Large intestine (tissue), 3 donors: ENCODE measurements at regions not wholly inside any gene's neighbourhood (a gene's known extent, or its start where the extent isn't known, plus 50 kb on each side); places are given as distances from the start of the nearest gene placed in this dataset.
"Not testable (repeated sequence)": the region's sequence is repeated elsewhere in the genome, so short reads cannot be mapped to it uniquely, and the experiment has no call there.

Experiments used
- DNase-seq, 2 donors: peaks; one replicate each; pipeline versions ENCODE4 v3.0.0 to v3.0.0-alpha.2; 2013
- H3K27ac ChIP-seq: one replicate; pipeline ENCODE4 v1.5.1; 2013; ENCODE audit warnings: low read length
- H3K27me3 ChIP-seq: 2 replicates; pipeline ENCODE4 v1.6.1; 2013; ENCODE audit warnings: low read length; ENCODE audit not compliant: control insufficient read depth, insufficient read depth
- H3K36me3 ChIP-seq: 2 replicates; pipeline ENCODE4 v1.6.1; 2013; ENCODE audit warnings: low read length; ENCODE audit not compliant: control insufficient read depth, insufficient read depth
- H3K4me1 ChIP-seq: one replicate; pipeline ENCODE4 v1.6.1; 2013; ENCODE audit warnings: low read length; ENCODE audit not compliant: control insufficient read depth, insufficient read depth
- H3K4me3 ChIP-seq: one replicate; pipeline ENCODE4 v1.5.1; 2013; ENCODE audit warnings: low read length
- H3K9me3 ChIP-seq: one replicate; pipeline ENCODE4 v1.6.1; 2013; ENCODE audit warnings: mild to moderate bottlenecking, low read depth, low read length, moderate library complexity; ENCODE audit not compliant: control insufficient read depth
- WGBS: methylation state at CpG from one replicate; pipeline ENCODE4 v1.1.5; 2013; ENCODE audit warnings: low lambda C conversion rate; ENCODE audit not compliant: insufficient coverage; 5-methylcytosine and 5-hydroxymethylcytosine counted together

DNA sequence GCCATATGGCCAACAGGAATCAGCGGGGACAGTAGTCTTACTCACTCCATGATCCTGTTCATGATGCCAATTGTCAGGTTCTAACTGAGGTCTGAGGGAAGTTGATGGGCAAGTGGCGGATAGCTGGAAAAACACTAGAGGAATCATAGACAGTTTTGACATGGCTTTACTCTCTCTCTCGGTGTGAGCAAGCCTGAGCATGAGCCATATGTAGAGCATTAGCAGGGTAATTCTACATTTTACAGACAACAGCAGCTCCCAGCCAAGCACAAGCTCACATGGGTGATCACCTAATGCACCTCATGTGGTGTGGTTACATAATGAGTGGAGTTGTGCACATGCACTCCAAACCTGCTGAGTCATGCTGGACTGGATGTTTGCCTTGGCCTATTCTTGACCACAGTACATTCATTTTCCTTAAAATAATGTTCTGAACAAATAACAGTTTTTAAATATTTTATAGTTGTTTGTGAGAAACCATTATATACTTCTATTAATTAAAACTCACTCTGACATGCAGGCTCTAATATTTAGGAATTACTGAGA is 429.2 kb downstream of the GPAT3 start:
- no CpG with 5 or more reads among the region's 3 CpGs for WGBS

DNA sequence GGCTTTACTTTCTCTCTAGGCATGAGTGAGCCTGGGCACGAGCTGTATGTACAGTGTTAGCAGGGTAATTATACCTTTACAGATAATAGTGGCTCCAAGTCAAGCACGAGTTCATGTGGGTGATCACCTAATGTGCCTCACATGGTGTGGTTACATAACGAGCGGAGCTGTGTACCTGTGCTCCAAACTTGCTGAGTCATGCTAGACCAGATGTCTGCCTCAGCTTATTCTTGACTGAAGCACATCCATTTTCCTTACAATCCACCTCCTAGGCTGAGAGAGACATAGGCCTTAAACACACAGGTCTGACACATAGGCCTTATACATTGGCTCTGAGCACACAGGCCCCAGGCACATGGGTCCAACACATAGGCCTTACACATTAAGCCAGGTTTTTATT is 426.6 kb downstream of the GPAT3 start:
- no peaks in the 10 kb centered on the region for H3K4me1 ChIP-seq
- no peak for DNase-seq
- H3K27me3 ChIP-seq = no peaks in the 10 kb centered on the region
- no peak overlapping the region for H3K27ac ChIP-seq
- WGBS = no CpG with 5 or more reads among the region's 4 CpGs
- no peaks in the 10 kb centered on the region for H3K9me3 ChIP-seq
- no peaks in the 10 kb centered on the region for H3K36me3 ChIP-seq
- H3K4me3 ChIP-seq = no peak overlapping the region

More for the DNA sequence above, 429.2 kb downstream of the GPAT3 start:
- no peak for DNase-seq
- H3K9me3 ChIP-seq = no peaks in the 10 kb centered on the region
- H3K27me3 ChIP-seq = no peaks in the 10 kb centered on the region
- H3K4me3 ChIP-seq = no peak overlapping the region
- H3K36me3 ChIP-seq = no peaks in the 10 kb centered on the region
- H3K4me1 ChIP-seq = no peaks in the 10 kb centered on the region
- H3K27ac ChIP-seq = no peak overlapping the region

DNA sequence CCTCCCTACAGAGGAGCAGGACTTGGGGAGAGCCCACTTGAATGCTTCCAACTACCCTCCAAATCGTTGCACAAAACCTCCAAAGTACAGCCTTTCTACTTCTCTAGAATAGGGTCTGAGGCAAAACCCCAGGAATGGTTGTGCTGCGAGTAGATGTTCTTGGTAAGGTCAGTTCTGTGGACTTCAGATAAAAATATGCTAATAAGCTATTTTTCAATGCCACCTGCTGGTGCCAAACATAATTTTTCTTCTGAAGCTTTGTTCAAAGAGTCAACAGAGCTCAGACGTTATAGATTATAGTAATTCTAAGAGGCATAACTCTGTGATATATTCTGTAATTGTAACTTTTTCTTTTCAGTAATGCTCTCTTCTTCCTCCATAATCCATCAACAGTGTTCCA is 425.7 kb downstream of the GPAT3 start:
- DNase-seq = no peak
- Histone ChIP-seq H3K27ac (no peak overlapping the region), H3K36me3 (no peaks in the 10 kb centered on the region), H3K4me3 (no peak overlapping the region), H3K27me3 (no peaks in the 10 kb centered on the region), H3K4me1 (no peaks in the 10 kb centered on the region), H3K9me3 (no peaks in the 10 kb centered on the region)
- 29% methylated on average over 1 of the region's 3 CpGs for WGBS

DNA sequence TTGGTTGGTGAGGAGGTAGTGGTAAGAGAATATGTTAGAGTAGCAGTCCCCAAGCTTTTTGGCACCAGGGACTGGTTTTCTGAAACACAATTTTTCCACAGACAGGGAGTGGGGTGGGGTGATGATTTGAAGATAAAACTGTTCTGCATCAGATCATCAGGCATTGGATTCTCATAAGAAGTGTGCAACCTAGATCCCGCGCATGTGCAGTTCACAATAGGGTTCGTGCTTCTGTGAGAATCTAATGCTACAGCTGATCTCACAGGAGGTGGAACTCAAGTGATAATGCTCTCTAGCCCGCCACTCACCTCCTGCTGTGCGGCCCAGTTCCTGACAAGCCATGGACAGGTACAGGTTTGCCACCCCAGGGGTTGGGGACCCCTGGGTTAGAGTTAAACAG is 423.3 kb downstream of the GPAT3 start:
- Histone ChIP-seq H3K9me3 (no peaks in the 10 kb centered on the region), H3K4me3 (no peak overlapping the region), H3K36me3 (no peaks in the 10 kb centered on the region), H3K27ac (no peak overlapping the region), H3K4me1 (no peaks in the 10 kb centered on the region), H3K27me3 (no peaks in the 10 kb centered on the region)
- no peak for DNase-seq
- no CpG with 5 or more reads among the region's 5 CpGs for WGBS

DNA sequence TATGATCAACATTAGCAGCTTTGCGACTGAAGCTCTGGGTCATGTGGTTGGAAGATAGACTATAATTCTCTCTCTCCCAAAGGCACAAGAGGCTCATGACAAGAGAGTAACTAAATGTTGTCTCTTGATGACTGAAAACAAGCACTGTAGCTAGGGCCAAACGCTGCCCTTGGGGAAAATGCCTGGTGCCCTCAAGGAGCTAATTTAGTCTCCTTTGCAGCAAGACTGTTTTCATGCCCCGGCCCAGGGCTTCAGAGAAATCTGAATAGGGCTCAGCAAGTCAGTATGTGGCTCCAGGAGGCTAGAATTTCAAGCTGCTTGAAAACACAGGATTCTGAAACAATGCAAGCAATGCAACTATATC is 411.9 kb downstream of the GPAT3 start:
- H3K27me3 ChIP-seq = no peaks in the 10 kb centered on the region
- no CpG with 5 or more reads among the region's 3 CpGs for WGBS
- peaks cover 7% of the 10 kb centered on the region for H3K9me3 ChIP-seq
- DNase-seq = no peak
- H3K36me3 ChIP-seq = no peaks in the 10 kb centered on the region
- no peak overlapping the region for H3K27ac ChIP-seq
- no peak overlapping the region for H3K4me3 ChIP-seq
- H3K4me1 ChIP-seq = no peaks in the 10 kb centered on the region

DNA sequence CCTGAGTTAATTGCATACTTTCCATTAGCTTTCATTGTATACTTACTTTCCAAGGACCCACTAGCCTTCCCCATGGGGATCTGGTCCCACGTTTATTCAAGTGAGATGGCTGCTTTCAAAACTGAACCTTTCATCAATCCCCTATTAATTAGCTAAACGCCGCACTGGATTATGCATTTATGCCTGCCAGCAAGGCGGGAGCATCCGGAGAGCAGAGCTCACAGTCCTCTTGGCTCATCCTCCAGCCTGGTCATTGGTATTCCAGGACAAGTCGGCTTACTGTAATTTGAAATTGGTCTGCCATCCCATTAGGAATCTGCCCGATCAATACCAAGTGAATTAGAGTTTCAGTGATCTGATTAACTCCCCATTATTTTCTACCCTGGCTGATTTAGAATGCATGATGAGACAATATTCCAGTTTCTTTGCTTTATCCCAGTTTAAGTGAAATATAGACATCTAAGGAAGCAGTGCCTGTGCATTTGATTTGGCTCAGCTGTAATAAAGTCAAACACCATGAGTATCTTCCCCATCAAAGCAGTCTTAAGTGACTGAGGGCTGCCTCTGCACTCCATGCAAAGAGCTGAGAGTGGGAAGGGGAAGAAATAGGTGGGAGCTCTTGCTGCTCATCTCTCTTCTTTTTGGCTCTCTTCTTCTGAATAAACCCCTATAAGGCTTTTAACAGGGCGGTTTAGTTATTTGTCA is 411.4 kb downstream of the GPAT3 start:
- 81% methylated on average over 3 of the region's 8 CpGs for WGBS
- H3K27me3 ChIP-seq = no peaks in the 10 kb centered on the region
- H3K4me3 ChIP-seq = no peak overlapping the region
- no peak overlapping the region for H3K27ac ChIP-seq
- DNase-seq = no peak
- H3K36me3 ChIP-seq = no peaks in the 10 kb centered on the region
- peaks cover 7% of the 10 kb centered on the region for H3K9me3 ChIP-seq
- H3K4me1 ChIP-seq = no peaks in the 10 kb centered on the region

DNA sequence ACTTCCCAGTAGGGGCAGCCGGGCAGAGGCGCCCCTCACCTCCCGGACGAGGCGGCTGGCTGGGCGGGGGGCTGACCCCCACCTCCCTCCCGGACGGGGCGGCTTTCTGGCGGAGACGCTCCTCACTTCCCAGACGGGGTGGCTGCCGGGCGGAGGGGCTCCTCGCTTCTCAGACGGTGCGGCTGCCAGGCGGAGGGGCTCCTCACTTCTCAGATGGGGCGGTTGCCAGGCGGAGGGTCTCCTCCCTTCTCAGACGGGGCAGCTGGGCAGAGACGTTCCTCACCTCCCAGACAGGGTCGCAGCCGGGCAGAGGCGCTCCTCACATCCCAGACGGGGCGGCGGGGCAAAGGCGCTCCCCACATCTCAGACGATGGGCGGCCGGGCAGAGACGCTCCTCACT is 407.8 kb downstream of the GPAT3 start:
- H3K36me3 ChIP-seq, H3K27me3 ChIP-seq, H3K4me3 ChIP-seq, DNase-seq, H3K4me1 ChIP-seq, H3K9me3 ChIP-seq, H3K27ac ChIP-seq: not testable (repeated sequence)
- WGBS = no CpG with 5 or more reads among the region's 33 CpGs

DNA sequence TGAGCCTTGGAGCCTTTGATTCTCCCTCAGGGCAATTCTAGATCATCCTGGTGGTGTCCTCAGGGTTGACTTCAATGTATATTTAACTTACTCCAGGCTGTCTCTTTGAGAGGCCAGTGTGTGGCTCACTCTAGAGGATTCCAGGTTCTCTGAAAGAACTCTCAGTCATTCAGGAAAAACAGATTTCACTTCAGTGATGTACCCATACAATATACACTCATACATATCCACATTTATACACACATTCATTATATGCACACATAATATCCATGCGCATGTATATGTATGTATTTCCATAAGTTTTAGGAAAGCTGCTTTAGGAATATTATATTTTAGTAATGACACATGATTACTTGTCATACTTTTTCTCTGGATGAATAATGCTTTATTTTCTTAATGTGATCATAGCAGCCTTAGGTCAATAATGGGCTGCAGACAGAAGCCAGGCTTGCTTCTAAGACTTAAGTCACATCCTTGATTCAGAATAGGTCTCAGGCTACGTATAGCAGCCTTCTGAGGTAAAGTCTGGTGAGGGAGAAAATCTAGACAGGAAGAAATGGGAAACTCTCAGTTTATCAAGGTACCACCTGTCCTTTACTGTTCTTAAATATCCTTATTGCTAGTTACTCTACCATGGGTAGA is 397.0 kb downstream of the GPAT3 start:
- Histone ChIP-seq H3K27me3 (peaks cover 2% of the 10 kb centered on the region), H3K27ac (no peak overlapping the region), H3K4me1 (no peaks in the 10 kb centered on the region), H3K36me3 (no peaks in the 10 kb centered on the region), H3K9me3 (no peaks in the 10 kb centered on the region), H3K4me3 (no peak overlapping the region)
- 100% methylated on average over 1 of the region's 2 CpGs for WGBS
- DNase-seq = no peak

DNA sequence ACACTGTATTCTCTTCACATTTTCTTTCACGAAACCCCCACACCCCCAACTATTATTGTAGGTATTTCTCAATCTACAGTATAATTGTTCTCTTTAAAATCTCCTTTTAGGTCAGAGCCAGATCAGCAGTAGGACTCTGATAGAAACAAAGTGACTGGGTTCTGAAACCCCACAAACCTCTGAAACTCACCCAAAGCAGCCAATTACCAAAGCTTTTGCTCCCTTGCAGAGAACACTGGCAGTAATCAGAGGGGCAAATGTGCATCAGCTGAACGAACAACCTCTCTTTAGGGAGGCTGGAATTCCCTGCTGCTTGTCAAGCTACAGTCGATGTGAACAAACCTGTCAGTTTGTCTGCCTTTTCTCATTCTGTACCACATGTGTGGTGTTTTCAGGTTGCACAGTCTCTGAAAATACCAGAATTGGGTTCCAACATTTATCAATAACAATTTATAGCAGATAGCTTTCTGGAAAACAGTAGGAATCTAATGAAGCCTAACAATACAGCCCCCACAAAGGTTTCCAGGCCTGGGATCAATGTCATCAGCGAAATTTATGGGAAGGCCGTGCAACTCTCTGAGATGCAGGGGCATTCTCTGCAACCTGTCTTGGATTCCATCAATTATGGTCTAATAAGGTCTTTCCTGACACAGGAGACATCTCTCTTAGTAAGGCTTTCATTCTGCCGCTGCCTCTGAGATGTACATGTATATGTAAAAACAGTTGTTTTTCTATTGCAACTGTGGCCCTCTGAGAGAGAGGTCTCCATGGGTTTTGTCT is 395.9 kb downstream of the GPAT3 start:
- Histone ChIP-seq H3K36me3 (no peaks in the 10 kb centered on the region), H3K4me3 (no peak overlapping the region), H3K27ac (no peak overlapping the region), H3K4me1 (no peaks in the 10 kb centered on the region), H3K9me3 (no peaks in the 10 kb centered on the region), H3K27me3 (peaks cover 2% of the 10 kb centered on the region)
- DNase-seq = no peak
- no CpG with 5 or more reads among the region's 6 CpGs for WGBS

DNA sequence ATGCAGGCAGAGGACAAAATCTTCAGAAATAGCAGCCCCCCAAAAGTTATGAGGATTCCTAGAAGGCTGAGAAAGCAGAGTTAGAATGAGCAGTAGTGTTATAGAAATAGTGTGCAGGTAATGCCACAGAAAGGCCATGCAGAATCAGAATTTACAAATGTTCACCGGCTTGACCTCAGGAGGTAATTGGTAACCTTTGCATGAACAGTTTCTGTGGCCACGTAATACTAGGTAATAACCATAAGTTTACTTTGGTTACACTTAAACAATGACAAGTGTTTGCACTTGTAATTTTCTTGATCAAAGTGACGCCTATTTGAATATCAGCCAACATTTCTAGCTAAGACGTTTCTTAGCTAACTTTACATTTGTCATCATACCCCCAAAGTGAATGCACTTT is 393.6 kb downstream of the GPAT3 start:
- H3K27me3 ChIP-seq = no peaks in the 10 kb centered on the region
- H3K27ac ChIP-seq = no peak overlapping the region
- WGBS = no CpG with 5 or more reads among the region's 4 CpGs
- H3K36me3 ChIP-seq = no peaks in the 10 kb centered on the region
- no peak overlapping the region for H3K4me3 ChIP-seq
- H3K4me1 ChIP-seq = no peaks in the 10 kb centered on the region
- no peaks in the 10 kb centered on the region for H3K9me3 ChIP-seq
- DNase-seq = no peak
